GM12891 (cell line): ENCODE measurements at regions not wholly inside any gene's neighbourhood (a gene's known extent, or its start where the extent isn't known, plus 50 kb on each side); places are given as distances from the start of the nearest gene placed in this dataset.
"Not testable (repeated sequence)": the region's sequence is repeated elsewhere in the genome, so short reads cannot be mapped to it uniquely, and the experiment has no call there.

ENCODE experiments used
- DNase-seq: peaks from one replicate; pipeline ENCODE4 v3.0.0; 2011; ENCODE audit warnings: low spot score; ENCODE audit not compliant: insufficient read length
- FAIRE-seq: peaks from 2 replicates; lab custom pipeline; 2011; peaks lifted over from hg19 to GRCh38; lab: Jason Lieb, UNC
- PAX5 ChIP-seq: IDR thresholded peaks from 2 replicates; pipeline ENCODE4 v1.6.1; 2011; ENCODE audit warnings: low read length, moderate library complexity, mild to moderate bottlenecking; ENCODE audit not compliant: insufficient read depth, severe bottlenecking
- POLR2A ChIP-seq: IDR thresholded peaks from 2 replicates; pipeline ENCODE4 v1.6.1; 2011; ENCODE audit warnings: low read depth, low read length, control low read depth
- POLR2AphosphoS5 ChIP-seq: IDR thresholded peaks from 2 replicates; pipeline ENCODE4 v1.6.1; 2011; ENCODE audit warnings: low read depth, low read length, control low read depth
- POU2F2 ChIP-seq: IDR thresholded peaks from 2 replicates; pipeline ENCODE4 v1.6.1; 2011; ENCODE audit warnings: low read depth, mild to moderate bottlenecking, control low read depth, low read length, moderate library complexity
- SPI1 ChIP-seq: IDR thresholded peaks from 2 replicates; pipeline ENCODE4 v1.6.1; 2011; ENCODE audit warnings: low read depth, low read length, control low read depth
- TAF1 ChIP-seq: IDR thresholded peaks from 2 replicates; pipeline ENCODE4 v1.6.1; 2011; ENCODE audit warnings: low read depth, low read length, control low read depth

DNA sequence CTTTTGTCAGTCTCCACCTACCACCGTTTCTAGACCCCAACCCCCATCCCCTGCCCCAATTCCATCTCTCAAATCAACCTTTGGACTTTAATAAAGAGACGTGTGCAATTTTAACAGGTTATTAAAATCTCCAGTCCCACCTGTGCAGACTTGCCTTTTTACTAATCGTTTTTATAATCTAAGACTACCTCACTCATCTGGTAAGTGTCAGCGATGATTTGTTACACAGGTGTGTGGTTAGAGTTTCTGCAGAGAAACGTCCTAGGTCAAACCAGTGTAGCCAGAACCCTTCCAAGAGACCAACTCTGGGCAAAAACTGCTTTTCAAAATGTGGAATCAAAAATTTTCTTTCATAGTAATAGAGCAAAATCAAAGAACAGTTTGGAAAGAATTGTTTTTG lies 60.4 kb upstream of the PELI2 start:
- TF ChIP-seq POLR2A = no peak
- no peak for TF ChIP-seq SPI1
- TF ChIP-seq POU2F2 = no peak
- no peak for TF ChIP-seq TAF1
- no peak for TF ChIP-seq PAX5
- no peak for TF ChIP-seq POLR2AphosphoS5
- DNase-seq (no peak), FAIRE-seq (no peak)

DNA sequence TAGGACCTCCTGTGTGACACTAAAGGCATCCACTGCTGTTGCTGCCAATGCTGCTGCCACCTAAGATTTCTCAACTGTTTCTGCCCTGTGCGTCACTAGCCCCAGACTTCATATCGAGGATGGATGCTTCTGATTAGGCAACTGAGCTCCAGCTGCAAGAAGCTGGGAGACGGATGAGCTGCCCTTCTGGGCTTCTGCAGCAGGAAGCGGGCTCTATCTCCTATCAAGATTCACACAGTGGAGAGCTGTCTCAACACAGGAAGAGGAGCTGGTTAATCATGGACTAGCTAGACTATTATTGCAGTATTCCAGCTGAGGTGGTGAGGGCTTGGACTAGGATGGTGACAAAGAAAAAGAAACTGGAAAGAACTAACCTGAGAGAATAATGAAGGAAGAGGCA lies 59.2 kb upstream of the PELI2 start:
- TF ChIP-seq POU2F2 = no peak
- TF ChIP-seq POLR2AphosphoS5 = no peak
- TF ChIP-seq POLR2A = no peak
- TF ChIP-seq SPI1 = no peak
- TF ChIP-seq TAF1 = no peak
- no peak for TF ChIP-seq PAX5
- no peak for DNase-seq
- FAIRE-seq = no peak

DNA sequence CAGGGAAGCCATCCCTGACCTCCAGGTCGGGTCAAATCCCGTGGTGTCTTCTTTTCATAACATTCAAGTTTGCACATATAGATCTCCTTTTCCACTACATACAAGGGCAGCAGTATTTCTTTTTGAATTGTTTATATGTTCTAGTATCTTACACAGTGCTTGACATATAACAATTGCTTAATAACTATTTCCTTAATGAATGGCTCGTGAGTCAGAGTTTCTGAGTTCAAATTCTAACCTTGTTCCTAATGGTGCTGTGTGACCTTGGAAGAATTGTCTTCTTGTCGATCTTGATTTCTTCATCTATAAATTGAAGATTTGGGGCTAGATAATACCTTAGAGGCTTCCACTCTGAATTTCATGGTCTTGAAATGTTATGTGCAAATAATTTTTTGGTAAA lies 57.2 kb upstream of the PELI2 start:
- DNase-seq = no peak
- FAIRE-seq = no peak
- TF ChIP-seq TAF1 (no peak), SPI1 (no peak), POLR2AphosphoS5 (no peak), PAX5 (no peak), POU2F2 (no peak), POLR2A (no peak)

GRCh38 chr14:56063131-56063530 lies 55.1 kb upstream of the PELI2 start:
- FAIRE-seq = no peak
- DNase-seq = no peak
- TF ChIP-seq POLR2AphosphoS5 = no peak
- TF ChIP-seq POLR2A = no peak
- TF ChIP-seq POU2F2 = no peak
- no peak for TF ChIP-seq TAF1
- no peak for TF ChIP-seq PAX5
- no peak for TF ChIP-seq SPI1

DNA sequence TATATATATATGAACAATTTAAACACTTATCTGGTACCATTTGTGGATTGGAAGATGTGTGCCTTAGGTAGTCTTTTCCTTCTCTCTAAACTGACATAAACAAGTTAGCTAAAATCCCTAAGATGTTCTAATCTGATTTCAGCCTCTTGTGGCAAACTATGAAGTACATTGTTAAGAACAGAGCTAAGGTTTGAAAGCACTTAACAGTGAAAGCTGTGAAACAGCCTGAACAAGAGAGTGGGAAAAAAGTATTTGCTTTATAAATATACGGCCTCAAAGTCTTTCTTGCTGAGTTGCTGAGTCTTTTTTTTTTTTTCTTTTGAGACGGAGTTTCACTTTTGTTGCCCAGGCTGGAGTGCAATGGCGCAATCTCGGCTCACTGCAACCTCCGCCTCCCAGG lies 53.7 kb upstream of the PELI2 start:
- TF ChIP-seq POLR2A = no peak
- no peak for TF ChIP-seq POLR2AphosphoS5
- no peak for TF ChIP-seq POU2F2
- no peak for TF ChIP-seq TAF1
- no peak for TF ChIP-seq SPI1
- no peak for TF ChIP-seq PAX5
- FAIRE-seq (no peak), DNase-seq (no peak)

DNA sequence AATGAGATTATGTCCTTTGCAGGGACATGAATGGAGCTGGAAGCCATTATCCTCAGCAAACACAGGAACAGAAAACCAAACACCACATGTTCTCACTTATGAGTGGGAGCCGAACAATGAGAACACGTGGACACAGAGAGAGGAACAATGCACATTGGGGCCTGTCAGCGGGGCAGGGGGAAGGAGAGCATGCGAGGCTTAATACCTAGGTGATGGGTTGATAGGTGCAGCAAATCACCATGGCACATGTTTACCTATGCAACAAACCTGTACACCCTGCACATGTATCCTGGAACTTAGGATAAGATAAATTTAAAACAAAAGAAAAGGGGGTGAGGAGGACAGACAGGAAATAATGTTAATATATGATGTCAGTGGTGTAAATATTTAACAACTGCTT lies 53.0 kb upstream of the PELI2 start:
- FAIRE-seq, DNase-seq: not testable (repeated sequence)

DNA sequence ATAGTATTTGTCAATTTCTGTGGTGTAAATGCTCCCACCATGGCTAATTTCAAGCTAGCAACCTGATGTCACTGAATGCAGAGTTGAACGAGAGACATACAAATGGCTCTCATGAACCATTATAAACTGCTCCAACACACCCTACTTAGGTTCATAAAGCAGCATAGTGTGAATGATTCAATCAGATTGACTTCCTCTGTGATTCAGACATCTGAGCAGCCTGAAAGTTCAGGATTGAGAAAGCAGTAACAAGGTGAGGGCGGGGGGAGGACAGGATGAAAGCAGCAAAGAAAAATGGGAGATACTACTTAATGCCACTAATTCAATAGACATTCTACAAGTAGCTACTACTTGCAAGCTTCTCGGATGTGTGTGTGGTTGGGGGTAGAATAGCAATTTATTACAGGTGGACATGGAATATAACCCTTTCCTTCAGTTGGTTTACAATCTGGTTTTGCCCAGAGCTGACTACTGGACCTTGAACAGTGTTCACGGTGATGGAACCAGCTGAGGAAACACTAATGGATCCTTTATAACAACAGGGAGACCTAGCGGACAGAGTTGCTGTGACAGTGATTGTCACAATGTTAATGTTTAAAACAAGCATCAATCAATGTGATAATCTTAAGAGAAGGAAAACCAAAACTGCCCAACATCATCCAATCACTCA lies 52.5 kb upstream of the PELI2 start:
- DNase-seq = no peak
- no peak for TF ChIP-seq POU2F2
- TF ChIP-seq POLR2A = no peak
- no peak for TF ChIP-seq TAF1
- no peak for TF ChIP-seq PAX5
- no peak for TF ChIP-seq SPI1
- TF ChIP-seq POLR2AphosphoS5 = no peak
- no peak for FAIRE-seq
